GM21786 (cell line): ENCODE measurements at regions not wholly inside any gene's neighbourhood (a gene's known extent, or its start where the extent isn't known, plus 50 kb on each side); places are given as distances from the start of the nearest gene placed in this dataset.

ENCODE experiments used
- ATAC-seq: cut with Tn5 transposase; IDR thresholded peaks from one replicate; pipeline ENCODE4 v1.9.1; 2021; ENCODE audit not compliant: unreplicated experiment

GRCh38 chr11:97361812-97362378, 972.1 kb downstream of the JRKL start:
- ATAC-seq: no peak

GRCh38 chr11:97363331-97363730, 973.5 kb downstream of the JRKL start:
- ATAC-seq: no peak

- ATAC-seq: no peak
Measured at GRCh38 chr11:97364047-97364446, 974.2 kb downstream of the JRKL start.

- ATAC-seq: no peak
Measured at GRCh38 chr11:97367406-97368083, 977.7 kb downstream of the JRKL start.

GRCh38 chr11:97389270-97389669, 999.5 kb downstream of the JRKL start:
- no peak for ATAC-seq

- ATAC-seq: no peak
Measured at GRCh38 chr11:97398246-97398645, 1008.4 kb downstream of the JRKL start.

GRCh38 chr11:97409141-97409540, 1019.3 kb downstream of the JRKL start:
- no peak for ATAC-seq

GRCh38 chr11:97414801-97415200, 1025.0 kb downstream of the JRKL start:
- ATAC-seq: no peak

GRCh38 chr11:97419729-97420128, 1029.9 kb downstream of the JRKL start:
- ATAC-seq: no peak

GRCh38 chr11:97428247-97428790, 1038.5 kb downstream of the JRKL start:
- ATAC-seq: no peak

- no peak for ATAC-seq
Measured at GRCh38 chr11:97430877-97431276, 1041.1 kb downstream of the JRKL start.

- no peak for ATAC-seq
Measured at GRCh38 chr11:97432926-97433325, 1043.1 kb downstream of the JRKL start.

GRCh38 chr11:97445561-97445960, 1055.7 kb downstream of the JRKL start:
- no peak for ATAC-seq

- ATAC-seq: no peak
Measured at GRCh38 chr11:97451441-97451840, 1061.6 kb downstream of the JRKL start.

- ATAC-seq: no peak
Measured at GRCh38 chr11:97454988-97455387, 1065.2 kb downstream of the JRKL start.

- no peak for ATAC-seq
Measured at GRCh38 chr11:97460091-97460490, 1070.3 kb downstream of the JRKL start.

- ATAC-seq: no peak
Measured at GRCh38 chr11:97461044-97461880, 1071.4 kb downstream of the JRKL start.

GRCh38 chr11:97461934-97462333, 1072.1 kb downstream of the JRKL start:
- no peak for ATAC-seq

GRCh38 chr11:97463891-97464290, 1074.1 kb downstream of the JRKL start:
- no peak for ATAC-seq

- no peak for ATAC-seq
Measured at GRCh38 chr11:97471480-97471879, 1081.7 kb downstream of the JRKL start.

- ATAC-seq: no peak
Measured at GRCh38 chr11:97487387-97487786, 1097.6 kb downstream of the JRKL start.

- ATAC-seq: no peak
Measured at GRCh38 chr11:97498891-97499290, 1109.1 kb downstream of the JRKL start.
